ENCODE measurements at regions not wholly inside any gene's neighbourhood (a gene's known extent, or its start where the extent isn't known, plus 50 kb on each side); places are given as distances from the start of the nearest gene placed in this dataset.

DNA sequence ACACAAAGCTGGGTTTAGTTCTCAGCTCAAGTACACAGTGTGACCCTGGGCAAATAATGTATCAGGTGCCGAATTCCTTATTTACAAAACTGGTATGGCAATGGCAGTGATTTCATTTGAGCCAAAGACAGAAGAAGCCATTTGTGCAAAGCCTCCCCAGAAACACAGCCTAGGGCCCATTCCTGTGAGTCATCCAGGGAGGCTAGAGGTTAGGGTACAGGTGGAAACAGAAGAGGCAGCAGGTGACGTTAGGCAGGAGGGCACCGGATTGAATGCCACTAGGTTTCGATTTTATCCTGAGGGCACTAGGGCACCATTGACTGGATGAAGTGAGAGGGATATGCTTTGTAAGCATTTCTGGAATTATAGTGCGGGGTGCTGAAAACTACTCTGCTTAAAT lies 766.9 kb upstream of the NR2F2 start:
- Histone ChIP-seq H4K91ac (replicated peaks; ENCODE audit: insufficient read length, low read length) (no peak overlapping the region), H2BK15ac (ENCODE audit: low read length) (no peak overlapping the region), H4K20me1 (replicated peaks in 1 of 2; ENCODE audit: control insufficient read depth in 1 of 2, insufficient read depth in 2 of 2, low read length in 2 of 2) (no peaks in the 10 kb centered on the region), H3K79me1 (ENCODE audit: low read depth, low read length) (no peaks in the 10 kb centered on the region), H3K23ac (ENCODE audit: insufficient read length) (no peak overlapping the region), H2AFZ (ENCODE audit: low read length) (no peak overlapping the region), H2BK120ac (replicated peaks; ENCODE audit: low read depth, low read length) (no peak overlapping the region), H3K23me2 (ENCODE audit: low read depth, low read length) (peaks cover 3% of the 10 kb centered on the region; the same call in 1 of the 2 replicates), H3K4me2 (ENCODE audit: insufficient read depth in 1 of 2, low read depth in 2 of 2, low read length in 2 of 2) (no peak overlapping the region), H3K14ac (ENCODE audit: insufficient read length) (no peak overlapping the region), H3K4me3 (ENCODE audit: extremely low read depth in 1 of 4, insufficient read depth in 2 of 4, low read depth in 3 of 4, low read length in 4 of 4) (no peak overlapping the region), H3K4ac (replicated peaks; ENCODE audit: insufficient read length, low read depth, low read length) (no peak overlapping the region), H2BK20ac (ENCODE audit: low read length) (no peak overlapping the region), H3K9ac (replicated peaks in 1 of 4; ENCODE audit: extremely low read depth in 1 of 4, low read depth in 3 of 4, low read length in 3 of 4) (no peak overlapping the region), H3K79me2 (ENCODE audit: control insufficient read depth in 1 of 2, insufficient read depth in 2 of 2, low read length in 2 of 2) (no peaks in the 10 kb centered on the region), H4K5ac (ENCODE audit: insufficient read length, low read depth, low read length) (no peak overlapping the region), H3K4me1 (replicated peaks in 1 of 4; ENCODE audit: control insufficient read depth in 3 of 4, insufficient read depth in 4 of 4, low read length in 3 of 4) (no peaks in the 10 kb centered on the region), H2BK5ac (ENCODE audit: low read depth, low read length) (no peak overlapping the region), H2AK5ac (ENCODE audit: low read depth, low read length) (no peak overlapping the region), H3K56ac (replicated peaks; ENCODE audit: insufficient read length, low read depth, low read length) (no peak overlapping the region), H3K27ac (ENCODE audit: low read depth, low read length) (no peak overlapping the region), H4K8ac (ENCODE audit: extremely low read depth, insufficient read depth, low read length) (no peak overlapping the region), H3K27me3 (replicated peaks in 1 of 4; ENCODE audit: control insufficient read depth in 3 of 4, extremely low read depth in 1 of 4, insufficient read depth in 3 of 4, low read length in 3 of 4) (no peaks in the 10 kb centered on the region), H3K36me3 (ENCODE audit: control insufficient read depth in 2 of 4, insufficient read depth in 4 of 4, low read length in 3 of 4) (no peaks in the 10 kb centered on the region), H3K9me3 (ENCODE audit: insufficient read depth in 2 of 2, low read depth in 1 of 2, low read length in 1 of 2) (no peaks in the 10 kb centered on the region), H2BK12ac (ENCODE audit: low read depth, low read length) (no peak overlapping the region), H3K18ac (ENCODE audit: extremely low read depth, low read length) (no peak overlapping the region)
- DNase-seq (ENCODE audit: low read depth in 1 of 2, low spot score in 2 of 2) (no peak), FAIRE-seq (no peak)
- ChIA-PET POLR2A (ENCODE audit: partially characterized antibody) (no interaction called here), CTCF (ENCODE audit: partially characterized antibody) (interaction anchor here (1.6 kb wide), 1 partner anchor 304 kb away, joined by 3 read pairs; no protein-coding TSS in a partner anchor)
- 95% methylated on average over 5 of the region's 5 CpGs; no CpG with 5 or more reads in 1 of the 2 experiments for WGBS, 2 experiments (ENCODE audit: extremely low coverage in 1 of 2, insufficient coverage in 1 of 2, insufficient read length in 1 of 2, insufficient replicate concordance in 2 of 2, low coverage in 1 of 2, low lambda C conversion rate in 2 of 2, missing lambda C conversion rate in 1 of 2)
- TF ChIP-seq, protein P1, sequence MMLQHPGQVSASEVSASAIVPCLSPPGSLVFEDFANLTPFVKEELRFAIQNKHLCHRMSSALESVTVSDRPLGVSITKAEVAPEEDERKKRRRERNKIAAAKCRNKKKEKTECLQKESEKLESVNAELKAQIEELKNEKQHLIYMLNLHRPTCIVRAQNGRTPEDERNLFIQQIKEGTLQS (IDR thresholded peaks at IDR 0.05; ENCODE audit: insufficient read depth, low read depth, low read length): no peak
- TF ChIP-seq CHD2 (IDR thresholded peaks at IDR 0.05; ENCODE audit: low read length): no peak
- no peak for TF ChIP-seq CEBPB (IDR thresholded peaks at IDR 0.05; ENCODE audit: low read depth, low read length)
- no peak for TF ChIP-seq SP4 (IDR thresholded peaks at IDR 0.05; ENCODE audit: low read length)
- TF ChIP-seq HDAC2 (IDR thresholded peaks at IDR 0.05; ENCODE audit: borderline replicate concordance in 1 of 2, low read depth in 2 of 2, low read length in 2 of 2): no peak
- TF ChIP-seq CHD1 (IDR thresholded peaks at IDR 0.05; ENCODE audit: low read depth, low read length): no peak
- TF ChIP-seq BACH1 (IDR thresholded peaks at IDR 0.05; ENCODE audit: low read length): no peak
- no peak for TF ChIP-seq RNF2 (IDR thresholded peaks at IDR 0.05; ENCODE audit: borderline replicate concordance, low read depth, low read length, missing control alignments, poor library complexity, severe bottlenecking)
- no peak for TF ChIP-seq HDAC6 (IDR thresholded peaks at IDR 0.05; ENCODE audit: low read depth, low read length)
- TF ChIP-seq RFX5 (IDR thresholded peaks at IDR 0.05; ENCODE audit: borderline replicate concordance, low read depth, low read length): no peak
- TF ChIP-seq, protein P2, sequence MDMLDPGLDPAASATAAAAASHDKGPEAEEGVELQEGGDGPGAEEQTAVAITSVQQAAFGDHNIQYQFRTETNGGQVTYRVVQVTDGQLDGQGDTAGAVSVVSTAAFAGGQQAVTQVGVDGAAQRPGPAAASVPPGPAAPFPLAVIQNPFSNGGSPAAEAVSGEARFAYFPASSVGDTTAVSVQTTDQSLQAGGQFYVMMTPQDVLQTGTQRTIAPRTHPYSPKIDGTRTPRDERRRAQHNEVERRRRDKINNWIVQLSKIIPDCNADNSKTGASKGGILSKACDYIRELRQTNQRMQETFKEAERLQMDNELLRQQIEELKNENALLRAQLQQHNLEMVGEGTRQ (IDR thresholded peaks at IDR 0.05; ENCODE audit: low read length): no peak
- no peak for TF ChIP-seq JUN (IDR thresholded peaks at IDR 0.05; ENCODE audit: low read depth, low read length)
- TF ChIP-seq CREB1 (IDR thresholded peaks at IDR 0.05): no peak
- TF ChIP-seq CBX5 (IDR thresholded peaks at IDR 0.05; ENCODE audit: low read depth, low read length): no peak

Data from H1 (cell line).